Common myeloid progenitor, CD34-positive (primary cell): ENCODE measurements at regions not wholly inside any gene's neighbourhood (a gene's known extent, or its start where the extent isn't known, plus 50 kb on each side); places are given as distances from the start of the nearest gene placed in this dataset.

ENCODE experiments used
- CTCF ChIA-PET: fragments of 350-600 bp; sonication (Branson Sonifier 250); formaldehyde crosslinking; loops from one replicate; lab custom pipeline; 2021; ENCODE audit warnings: antibody characterized with exemption; lab: Charles Lee
- POLR2A ChIA-PET: fragments of 350-600 bp; sonication (Branson Sonifier 250); formaldehyde crosslinking; loops from one replicate; lab custom pipeline; 2021; ENCODE audit warnings: antibody characterized with exemption; lab: Charles Lee
- DNase-seq, 3 donors: peaks; one replicate each; pipeline versions ENCODE4 v3.0.0 to v3.0.0-alpha.2; 2013
- H3K27ac ChIP-seq, 2 experiments: 1 replicate in 1 of 2; 2 replicates in 1 of 2; pipeline ENCODE4 v1.7.0; 2013; ENCODE audit warnings: inconsistent platforms in 2 of 2, low read length in 2 of 2, mild to moderate bottlenecking in 2 of 2, low read depth in 1 of 2, moderate library complexity in 1 of 2; ENCODE audit not compliant: severe bottlenecking in 2 of 2, insufficient read depth in 1 of 2, poor library complexity in 1 of 2
- H3K27me3 ChIP-seq, 5 experiments: replicated peaks in 2 of 5; 1 replicate in 3 of 5; 2 replicates in 2 of 5; pipeline versions ENCODE4 v1.6.1 to v1.7.0; 2013; ENCODE audit warnings: low read length in 4 of 5, mild to moderate bottlenecking in 2 of 5, moderate library complexity in 2 of 5, inconsistent platforms in 1 of 5; ENCODE audit not compliant: insufficient read depth in 5 of 5, control insufficient read depth in 4 of 5
- H3K36me3 ChIP-seq, 4 experiments: 1 replicate in 2 of 4; 2 replicates in 2 of 4; pipeline versions ENCODE4 v1.6.1 to v1.7.0; 2013; ENCODE audit warnings: low read length in 3 of 4, control low read depth in 1 of 4, mild to moderate bottlenecking in 1 of 4; ENCODE audit not compliant: control insufficient read depth in 4 of 4, insufficient read depth in 4 of 4
- H3K4me1 ChIP-seq, 4 experiments: 1 replicate in 3 of 4; 2 replicates in 1 of 4; pipeline versions ENCODE4 v1.6.1 to v1.7.1; 2013; ENCODE audit warnings: low read length in 3 of 4, mild to moderate bottlenecking in 3 of 4, control low read depth in 1 of 4, inconsistent platforms in 1 of 4, moderate library complexity in 1 of 4; ENCODE audit not compliant: control insufficient read depth in 4 of 4, insufficient read depth in 4 of 4; ENCODE audit errors: control extremely low read depth in 1 of 4
- H3K4me3 ChIP-seq, 7 experiments: 1 replicate in 4 of 7; 2 replicates in 3 of 7; pipeline versions ENCODE4 v1.5.1 to v1.7.0; 2013; ENCODE audit warnings: mild to moderate bottlenecking in 7 of 7, low read length in 6 of 7, moderate library complexity in 6 of 7, inconsistent platforms in 2 of 7, low read depth in 2 of 7, control low read depth in 1 of 7; ENCODE audit not compliant: insufficient read depth in 4 of 7, control insufficient read depth in 1 of 7; ENCODE audit errors: extremely low read depth in 1 of 7
- H3K9me3 ChIP-seq, 5 experiments: 1 replicate in 4 of 5; 2 replicates in 1 of 5; pipeline versions ENCODE4 v1.6.1 to v1.7.1; 2013; ENCODE audit warnings: low read length in 4 of 5, mild to moderate bottlenecking in 2 of 5, inconsistent platforms in 1 of 5, low read depth in 1 of 5, moderate library complexity in 1 of 5; ENCODE audit not compliant: control insufficient read depth in 4 of 5, insufficient read depth in 2 of 5; ENCODE audit errors: control extremely low read depth in 1 of 5
- WGBS: methylation state at CpG from one replicate; pipeline ENCODE4 v1.1.5; 2013; ENCODE audit not compliant: insufficient coverage; 5-methylcytosine and 5-hydroxymethylcytosine counted together

GRCh38 chr1:59089922-59090457, 206.9 kb upstream of the FGGY start:
- peaks cover 0 to 11% (median 2%) of the 10 kb centered on the region in 5 experiments for H3K9me3 ChIP-seq
- DNase-seq = no peak
- no peaks in the 10 kb centered on the region for H3K4me1 ChIP-seq
- no peaks in the 10 kb centered on the region for H3K27me3 ChIP-seq
- WGBS = 95% methylated on average over 3 of the region's 4 CpGs
- H3K4me3 ChIP-seq = no peak overlapping the region
- H3K27ac ChIP-seq = no peak overlapping the region
- no peaks in the 10 kb centered on the region for H3K36me3 ChIP-seq
- ChIA-PET CTCF (interaction anchor here (0.9 kb wide), 1 partner anchor 12 kb away, joined by 3 read pairs; no protein-coding TSS in a partner anchor), POLR2A (no interaction called here)

GRCh38 chr1:59092126-59092525, 204.8 kb upstream of the FGGY start:
- CTCF ChIA-PET = no interaction called here
- no peaks in the 10 kb centered on the region for H3K36me3 ChIP-seq

DNA sequence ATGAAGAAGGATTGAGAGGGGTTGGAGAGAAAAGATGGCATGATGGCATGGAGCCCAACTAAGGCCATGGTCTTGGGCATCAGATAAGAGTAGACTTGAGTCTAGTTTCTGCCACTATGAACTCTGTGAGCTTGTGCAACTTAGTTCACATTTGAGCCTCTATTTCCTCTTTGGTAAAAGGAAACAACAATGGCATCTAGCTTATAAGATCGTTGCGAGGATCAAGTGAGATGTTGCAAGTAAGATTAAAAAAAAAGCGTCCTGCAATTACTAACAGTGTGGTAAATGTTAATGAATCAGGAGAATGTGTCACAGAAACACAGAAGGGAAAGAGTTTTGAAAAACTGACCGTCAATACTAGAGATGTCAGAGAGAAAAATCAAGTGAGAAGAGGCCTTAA, 202.9 kb upstream of the FGGY start:
- ChIA-PET CTCF (interaction anchor here (1.3 kb wide), 1 partner anchor 15 kb away, joined by 4 read pairs; no protein-coding TSS in a partner anchor), POLR2A (no interaction called here)
- no peak for DNase-seq
- no peaks in the 10 kb centered on the region for H3K36me3 ChIP-seq
- H3K27me3 ChIP-seq = no peaks in the 10 kb centered on the region
- H3K27ac ChIP-seq = no peak overlapping the region
- 60% methylated on average over 4 of the region's 4 CpGs for WGBS
- no peak overlapping the region for H3K4me3 ChIP-seq
- peaks cover 0 to 6% (median 0%) of the 10 kb centered on the region in 5 experiments for H3K9me3 ChIP-seq
- peaks cover 0 to 15% (median 8%) of the 10 kb centered on the region in 4 experiments for H3K4me1 ChIP-seq

More at GRCh38 chr1:59092126-59092525, 204.8 kb upstream of the FGGY start:
- POLR2A ChIA-PET = no interaction called here
- DNase-seq = no peak
- Histone ChIP-seq H3K27me3 (no peaks in the 10 kb centered on the region), H3K27ac (no peak overlapping the region), H3K9me3 (peaks cover 0 to 11% (median 2%) of the 10 kb centered on the region in 5 experiments), H3K4me1 (peaks cover 0 to 14% (median 8%) of the 10 kb centered on the region in 4 experiments), H3K4me3 (no peak overlapping the region)
- 93% methylated on average over 1 of the region's 3 CpGs for whole genome bisulfite sequencing

DNA sequence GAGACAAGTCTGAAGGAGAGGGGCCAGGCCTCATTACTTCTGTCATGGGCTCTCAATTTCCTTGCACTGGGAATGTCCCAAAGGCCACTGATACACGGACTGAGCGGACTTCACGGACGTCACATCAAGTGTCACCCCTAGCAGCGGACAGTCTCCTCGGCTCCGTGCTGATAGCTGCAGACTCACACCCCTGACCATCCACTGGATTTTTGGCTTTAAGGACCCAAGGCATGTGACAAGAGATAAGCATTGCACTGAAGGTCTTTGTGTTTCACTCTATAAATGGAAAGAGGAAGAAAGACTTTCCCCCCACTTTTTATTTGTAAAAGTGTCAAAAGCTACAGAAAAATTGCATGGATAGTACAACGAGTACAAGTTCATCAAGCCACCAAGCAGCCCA, 200.4 kb upstream of the FGGY start:
- Histone ChIP-seq H3K4me1 (peaks cover 0 to 15% (median 8%) of the 10 kb centered on the region in 4 experiments), H3K27me3 (no peaks in the 10 kb centered on the region), H3K36me3 (no peaks in the 10 kb centered on the region), H3K4me3 (no peak overlapping the region), H3K27ac (no peak overlapping the region), H3K9me3 (no peaks in the 10 kb centered on the region)
- peak in 2 of 3 donors; percentile 32 to 58 for DNase-seq
- POLR2A ChIA-PET = interaction anchor here (0.7 kb wide), 1 partner anchor 23 kb away, joined by 3 read pairs; no protein-coding TSS in a partner anchor
- CTCF ChIA-PET = interaction anchor here (1.7 kb wide), 1 partner anchor 12 kb away, joined by 5 read pairs; no protein-coding TSS in a partner anchor
- WGBS = 83% methylated on average over 2 of the region's 8 CpGs

DNA sequence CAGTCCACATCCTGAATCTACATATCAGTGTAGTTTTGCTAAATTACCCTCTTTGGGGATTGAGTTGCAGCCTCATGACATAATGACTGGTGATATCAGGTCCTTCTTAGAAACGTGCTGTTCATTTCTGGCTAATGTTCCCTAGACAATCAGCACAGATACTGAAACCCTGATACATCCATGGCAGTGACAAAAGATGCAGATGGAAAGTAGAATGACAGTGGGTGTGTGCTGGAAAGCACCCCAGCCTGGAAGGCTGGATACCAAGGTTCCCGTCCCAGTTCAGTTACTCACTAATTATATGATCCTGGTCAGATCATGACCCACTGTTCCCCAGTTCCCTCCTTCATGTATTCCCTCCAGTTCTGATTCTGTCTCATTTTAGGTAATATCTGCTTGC, 198.2 kb upstream of the FGGY start:
- 100% methylated on average over 1 of the region's 2 CpGs for WGBS
- H3K9me3 ChIP-seq = no peaks in the 10 kb centered on the region
- H3K36me3 ChIP-seq = no peaks in the 10 kb centered on the region
- peaks cover 0 to 15% (median 8%) of the 10 kb centered on the region in 4 experiments for H3K4me1 ChIP-seq
- DNase-seq = no peak
- no peak overlapping the region for H3K27ac ChIP-seq
- ChIA-PET CTCF (no interaction called here), POLR2A (no interaction called here)
- H3K4me3 ChIP-seq = no peak overlapping the region
- H3K27me3 ChIP-seq = no peaks in the 10 kb centered on the region

GRCh38 chr1:59100708-59101374, 196.1 kb upstream of the FGGY start:
- no peaks in the 10 kb centered on the region for H3K9me3 ChIP-seq
- POLR2A ChIA-PET = no interaction called here
- no peak for DNase-seq
- H3K4me1 ChIP-seq = peaks cover 0 to 14% (median 8%) of the 10 kb centered on the region in 4 experiments
- 100% methylated on average over 1 of the region's 1 CpG for WGBS
- no peaks in the 10 kb centered on the region for H3K27me3 ChIP-seq
- CTCF ChIA-PET = no interaction called here
- H3K36me3 ChIP-seq = no peaks in the 10 kb centered on the region
- H3K27ac ChIP-seq = no peak overlapping the region
- H3K4me3 ChIP-seq = no peak overlapping the region

GRCh38 chr1:59101518-59101917, 195.4 kb upstream of the FGGY start:
- POLR2A ChIA-PET = no interaction called here
- CTCF ChIA-PET = no interaction called here
- no peaks in the 10 kb centered on the region for H3K36me3 ChIP-seq
- no peak for DNase-seq
- no peak overlapping the region for H3K4me3 ChIP-seq
- H3K27me3 ChIP-seq = no peaks in the 10 kb centered on the region
- no peak overlapping the region for H3K27ac ChIP-seq
- no CpG with 5 or more reads among the region's 2 CpGs for WGBS
- peaks cover 0 to 7% (median 4%) of the 10 kb centered on the region in 4 experiments for H3K4me1 ChIP-seq
- H3K9me3 ChIP-seq = no peaks in the 10 kb centered on the region
